Mucosa of descending colon (tissue), 3 donors: ENCODE measurements at regions not wholly inside any gene's neighbourhood (a gene's known extent, or its start where the extent isn't known, plus 50 kb on each side); places are given as distances from the start of the nearest gene placed in this dataset.

Experiments
- ATAC-seq: fragments of 200-7000 bp; cut with Tn5 transposase; one replicate; pipeline ENCODE4 v1.9.1; 2020; ENCODE audit warnings: mild to moderate bottlenecking, moderate library complexity
- DNase-seq, 3 donors: peaks; one replicate each; pipeline ENCODE4 v3.0.0-alpha.2; 2020
- H3K36me3 ChIP-seq: fragments of 200-600 bp; one replicate; pipeline ENCODE4 v1.8.0; 2021; ENCODE audit warnings: low read depth, mild to moderate bottlenecking
- H3K4me1 ChIP-seq: fragments of 200-600 bp; one replicate; pipeline ENCODE4 v1.8.0; 2021; ENCODE audit warnings: low read depth, mild to moderate bottlenecking
- H3K4me3 ChIP-seq: fragments of 200-600 bp; one replicate; pipeline ENCODE4 v1.8.0; 2021; ENCODE audit warnings: mild to moderate bottlenecking
- H3K9me3 ChIP-seq: fragments of 200-600 bp; one replicate; pipeline ENCODE4 v1.8.0; 2021; ENCODE audit warnings: mild to moderate bottlenecking
- intact Hi-C, 2 donors: fragments of 100-400 bp; cut with DNase I in 1 of 2; cut with micrococcal nuclease in 1 of 2; formaldehyde crosslinking; loops; one replicate each; pipeline versions ENCODE4 v1.11.0 to v1.11.1; 2022; cut with DNase I, micrococcal nuclease
- TF ChIP-seq, protein P1 (sequence below): fragments of 200-600 bp; IDR thresholded peaks from one replicate; pipeline ENCODE4 v1.8.0; 2022; ENCODE audit warnings: antibody characterized with exemption, mild to moderate bottlenecking
- donor health status: DM: no; HTN: no; CAD: no; lungs with moderate emphysema.
- donor health status: DM: no; HTN: no; CAD: no.
- donor health status: DM: no; HTN: yes; CAD: no.

DNA sequence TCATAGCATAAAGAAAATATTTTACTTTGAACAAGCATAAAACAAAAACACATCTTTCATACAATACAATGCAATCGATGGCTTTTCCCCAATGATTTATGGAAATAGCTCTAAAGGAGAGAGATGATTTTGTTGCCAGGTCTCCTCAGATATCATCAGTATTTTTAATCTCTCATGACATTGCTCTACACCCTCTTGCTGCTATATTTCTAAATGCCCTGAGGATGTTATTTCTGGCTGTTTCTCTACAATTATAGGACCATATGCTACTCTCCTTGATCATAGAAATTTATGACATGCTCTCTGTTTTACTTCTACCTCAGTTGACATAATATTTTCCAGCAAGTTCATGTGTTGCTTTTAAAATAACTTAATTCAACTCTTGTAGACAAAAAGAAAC is 654.9 kb upstream of the GBE1 start:
- TF ChIP-seq, protein P1, sequence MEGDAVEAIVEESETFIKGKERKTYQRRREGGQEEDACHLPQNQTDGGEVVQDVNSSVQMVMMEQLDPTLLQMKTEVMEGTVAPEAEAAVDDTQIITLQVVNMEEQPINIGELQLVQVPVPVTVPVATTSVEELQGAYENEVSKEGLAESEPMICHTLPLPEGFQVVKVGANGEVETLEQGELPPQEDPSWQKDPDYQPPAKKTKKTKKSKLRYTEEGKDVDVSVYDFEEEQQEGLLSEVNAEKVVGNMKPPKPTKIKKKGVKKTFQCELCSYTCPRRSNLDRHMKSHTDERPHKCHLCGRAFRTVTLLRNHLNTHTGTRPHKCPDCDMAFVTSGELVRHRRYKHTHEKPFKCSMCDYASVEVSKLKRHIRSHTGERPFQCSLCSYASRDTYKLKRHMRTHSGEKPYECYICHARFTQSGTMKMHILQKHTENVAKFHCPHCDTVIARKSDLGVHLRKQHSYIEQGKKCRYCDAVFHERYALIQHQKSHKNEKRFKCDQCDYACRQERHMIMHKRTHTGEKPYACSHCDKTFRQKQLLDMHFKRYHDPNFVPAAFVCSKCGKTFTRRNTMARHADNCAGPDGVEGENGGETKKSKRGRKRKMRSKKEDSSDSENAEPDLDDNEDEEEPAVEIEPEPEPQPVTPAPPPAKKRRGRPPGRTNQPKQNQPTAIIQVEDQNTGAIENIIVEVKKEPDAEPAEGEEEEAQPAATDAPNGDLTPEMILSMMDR = no peak
- DNase-seq = no peak
- intact Hi-C loops = no loop called here
- ATAC-seq = no peak
- H3K4me1 ChIP-seq = no peaks in the 10 kb centered on the region
- no peak overlapping the region for H3K4me3 ChIP-seq
- H3K36me3 ChIP-seq = no peaks in the 10 kb centered on the region
- peaks cover 25% of the 10 kb centered on the region for H3K9me3 ChIP-seq

DNA sequence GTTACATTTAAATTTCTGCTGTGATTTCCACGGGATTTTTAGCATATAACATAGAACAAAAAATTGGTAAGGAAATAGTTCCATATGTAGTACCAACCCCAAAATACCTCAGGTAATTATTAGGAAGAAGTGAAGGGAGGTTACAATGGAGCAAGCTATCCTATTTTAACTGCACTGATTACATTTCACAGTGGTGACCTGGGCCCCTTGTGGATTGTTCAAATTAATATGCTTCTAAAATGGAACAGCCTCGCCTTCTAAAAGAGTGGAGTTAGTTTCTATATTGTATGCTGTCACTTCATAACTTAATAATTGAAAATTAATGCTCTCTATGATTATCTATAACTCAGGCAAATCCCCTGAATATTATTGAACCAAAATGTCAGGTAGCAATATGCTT is 651.7 kb upstream of the GBE1 start:
- Histone ChIP-seq H3K36me3 (no peaks in the 10 kb centered on the region), H3K9me3 (peaks cover 15% of the 10 kb centered on the region), H3K4me1 (no peaks in the 10 kb centered on the region), H3K4me3 (no peak overlapping the region)
- intact Hi-C loops = no loop called here
- ATAC-seq (no peak), DNase-seq (no peak)
- TF ChIP-seq, protein P1 = no peak

DNA sequence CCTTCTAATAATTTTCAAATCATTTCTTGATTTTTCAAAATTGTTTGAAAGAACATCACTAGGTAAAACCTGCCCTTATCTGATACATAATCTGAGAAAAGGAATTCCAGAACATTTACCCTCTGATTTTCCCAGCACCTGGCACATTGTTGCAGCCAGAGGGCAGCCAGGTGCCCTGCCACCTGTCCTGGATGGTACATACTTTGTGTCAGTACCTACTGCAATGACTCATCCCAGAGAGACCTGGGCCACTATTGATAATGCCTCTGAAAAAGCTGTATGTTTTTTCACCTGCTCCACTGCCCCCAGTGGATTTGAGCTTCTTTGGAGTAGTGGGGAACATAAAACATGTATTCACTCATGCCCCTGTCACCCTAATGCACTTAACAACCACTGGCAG is 648.9 kb upstream of the GBE1 start:
- no peaks in the 10 kb centered on the region for H3K4me1 ChIP-seq
- intact Hi-C loops = no loop called here
- H3K9me3 ChIP-seq = peaks cover 11% of the 10 kb centered on the region
- no peak for DNase-seq
- no peak for ATAC-seq
- TF ChIP-seq, protein P1 = no peak
- H3K4me3 ChIP-seq = no peak overlapping the region
- H3K36me3 ChIP-seq = no peaks in the 10 kb centered on the region

DNA sequence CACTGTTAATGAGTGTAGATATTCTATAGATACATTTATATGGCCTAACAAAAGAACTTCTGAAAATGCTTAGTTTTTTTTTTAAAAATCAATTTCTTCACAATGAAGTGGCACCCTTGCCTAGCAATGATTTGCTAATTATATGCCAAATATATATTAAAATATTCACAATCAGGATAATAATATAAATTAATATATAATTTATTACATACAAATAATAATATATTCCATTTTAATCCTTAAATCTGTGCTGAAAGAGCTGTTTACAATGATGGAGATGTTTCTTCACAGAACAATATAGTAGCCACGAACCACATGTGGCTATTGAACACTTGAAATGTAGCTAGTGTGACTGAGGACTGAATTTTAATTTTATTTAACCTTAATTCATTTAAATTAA is 648.4 kb upstream of the GBE1 start:
- TF ChIP-seq, protein P1 = no peak
- Histone ChIP-seq H3K9me3 (peaks cover 12% of the 10 kb centered on the region), H3K36me3 (no peaks in the 10 kb centered on the region), H3K4me3 (no peak overlapping the region), H3K4me1 (no peaks in the 10 kb centered on the region)
- intact Hi-C loops = no loop called here
- ATAC-seq (no peak), DNase-seq (no peak)

DNA sequence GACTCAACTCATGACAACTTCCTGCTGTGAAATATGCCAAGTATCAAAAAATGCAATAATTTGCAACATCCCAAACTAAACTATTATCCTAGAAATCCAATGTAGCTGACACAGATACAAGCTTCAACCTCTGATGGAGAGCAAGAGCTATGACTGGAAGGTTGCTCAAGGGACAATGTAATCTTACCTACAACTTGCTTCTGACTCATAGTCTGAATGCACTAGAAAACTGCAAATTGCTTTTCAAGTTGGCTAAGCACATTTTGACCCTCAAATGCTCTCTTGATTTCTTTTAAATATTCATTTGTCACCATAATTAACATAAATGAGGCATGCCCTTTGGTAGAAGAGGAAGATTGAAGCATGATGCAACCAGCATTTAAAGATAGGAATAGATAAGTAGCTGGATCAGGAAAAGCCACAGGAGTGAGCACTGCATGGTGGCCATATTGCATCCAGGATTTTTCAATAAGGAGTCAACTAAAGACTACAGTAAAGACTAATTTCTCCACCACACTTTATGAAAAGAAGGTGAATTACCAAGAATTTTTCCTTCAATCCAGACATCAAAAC is 630.8 kb upstream of the GBE1 start:
- Histone ChIP-seq H3K36me3 (no peaks in the 10 kb centered on the region), H3K4me1 (no peaks in the 10 kb centered on the region), H3K4me3 (no peak overlapping the region), H3K9me3 (peaks cover 23% of the 10 kb centered on the region)
- no peak for DNase-seq
- ATAC-seq = no peak
- TF ChIP-seq, protein P1 = no peak
- intact Hi-C loops = no loop called here

DNA sequence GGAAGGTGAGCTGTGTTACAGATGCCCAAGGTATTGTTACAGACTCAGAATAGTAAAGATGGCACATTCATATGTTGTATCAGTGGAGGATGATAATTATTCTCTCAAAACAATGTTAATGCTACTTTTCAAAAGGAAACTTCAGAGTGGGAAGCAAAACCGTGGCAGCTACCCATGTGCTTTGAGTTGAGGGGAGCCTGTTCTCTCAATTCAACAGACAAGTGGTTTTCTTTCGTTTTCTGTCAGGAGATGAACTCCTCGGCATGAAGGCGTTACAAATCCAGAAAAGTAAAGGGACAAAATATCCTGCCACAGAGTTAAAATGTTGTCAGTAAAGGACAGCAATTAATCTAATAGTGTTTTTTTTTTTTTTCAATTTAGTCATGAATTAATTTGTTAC is 629.4 kb upstream of the GBE1 start:
- ATAC-seq (no peak), DNase-seq (no peak)
- Histone ChIP-seq H3K4me1 (no peaks in the 10 kb centered on the region), H3K36me3 (no peaks in the 10 kb centered on the region), H3K9me3 (peaks cover 23% of the 10 kb centered on the region), H3K4me3 (no peak overlapping the region)
- intact Hi-C loops = no loop called here
- TF ChIP-seq, protein P1 = no peak
